OCI-LY1 (cell line): ENCODE measurements at regions not wholly inside any gene's neighbourhood (a gene's known extent, or its start where the extent isn't known, plus 50 kb on each side); places are given as distances from the start of the nearest gene placed in this dataset.

Source experiments
- H2AFZ ChIP-seq: fragments of 200-600 bp; sonication (generic), shearing (Covaris generic); 2 replicates; pipeline ENCODE4 v1.6.0; 2014; ENCODE audit warnings: antibody characterized with exemption, mild to moderate bottlenecking, low read length
- H3F3A ChIP-seq: fragments of 200-600 bp; sonication (generic), shearing (Covaris generic); 2 replicates; pipeline ENCODE4 v1.6.0; 2014; ENCODE audit warnings: mild to moderate bottlenecking, antibody characterized with exemption, low read length, moderate library complexity; ENCODE audit not compliant: insufficient read depth
- H3K27ac ChIP-seq: fragments of 200-600 bp; sonication (generic); 2 replicates; pipeline ENCODE4 v1.5.1; 2014; ENCODE audit warnings: low read length, mixed run types, mild to moderate bottlenecking, low read depth; ENCODE audit not compliant: poor library complexity, severe bottlenecking
- H3K27me3 ChIP-seq: fragments of 200-600 bp; sonication (generic); 2 replicates; pipeline ENCODE4 v1.6.0; 2014; ENCODE audit warnings: antibody characterized with exemption, mild to moderate bottlenecking, low read length, moderate library complexity; ENCODE audit not compliant: insufficient read depth
- H3K36me3 ChIP-seq: fragments of 200-600 bp; sonication (generic); 2 replicates; pipeline ENCODE4 v1.6.1; 2014; ENCODE audit warnings: mild to moderate bottlenecking, antibody characterized with exemption, low read length, moderate library complexity, mixed read lengths; ENCODE audit not compliant: insufficient read depth
- H3K4me1 ChIP-seq: fragments of 200-600 bp; sonication (generic); 2 replicates; pipeline ENCODE4 v1.5.1; 2014; ENCODE audit warnings: mild to moderate bottlenecking, low read length, moderate library complexity; ENCODE audit not compliant: insufficient read depth, severe bottlenecking
- H3K4me2 ChIP-seq: fragments of 200-600 bp; sonication (generic), shearing (Covaris generic); 2 replicates; pipeline ENCODE4 v1.6.1; 2014; ENCODE audit warnings: low read length
- H3K4me3 ChIP-seq: fragments of 200-600 bp; sonication (generic); 2 replicates; pipeline ENCODE4 v1.5.1; 2014; ENCODE audit warnings: low read length, low read depth, mild to moderate bottlenecking, mixed read lengths; ENCODE audit not compliant: poor library complexity, severe bottlenecking
- H3K79me2 ChIP-seq: fragments of 200-600 bp; shearing (Covaris generic); 2 replicates; pipeline ENCODE4 v1.6.1; 2016; ENCODE audit warnings: mixed run types, low read length, mixed read lengths; ENCODE audit not compliant: insufficient read depth
- H3K9ac ChIP-seq: fragments of 200-600 bp; sonication (generic), shearing (Covaris generic); 2 replicates; pipeline ENCODE4 v1.6.1; 2014; ENCODE audit warnings: mild to moderate bottlenecking, low read length, mixed read lengths
- H3K9me2 ChIP-seq: fragments of 200-600 bp; sonication (generic), shearing (Covaris generic); 2 replicates; pipeline ENCODE4 v1.6.1; 2014; ENCODE audit warnings: low read depth, mild to moderate bottlenecking, low read length, mixed read lengths
- H3K9me3 ChIP-seq: fragments of 200-600 bp; shearing (Covaris generic); 2 replicates; pipeline ENCODE4 v1.6.1; 2014; ENCODE audit warnings: low read length, mixed read lengths
- H4K20me1 ChIP-seq: fragments of 200-600 bp; sonication (generic), shearing (Covaris generic); 2 replicates; pipeline ENCODE4 v1.6.0; 2016; ENCODE audit warnings: mild to moderate bottlenecking, low read length; ENCODE audit not compliant: insufficient read depth
- CTCF ChIP-seq: fragments of 200-600 bp; sonication (generic), shearing (Covaris generic); IDR thresholded peaks from 2 replicates; pipeline ENCODE4 v1.5.1; 2017; ENCODE audit warnings: mild to moderate bottlenecking, antibody characterized with exemption, low read length, moderate library complexity, mixed read lengths
- EZH2 ChIP-seq: fragments of 200-600 bp; sonication (generic), shearing (Covaris generic); IDR thresholded peaks from 2 replicates; pipeline ENCODE4 v1.8.0; 2017; ENCODE audit warnings: borderline replicate concordance, mixed run types, mild to moderate bottlenecking, antibody characterized with exemption, low read length, moderate library complexity, mixed read lengths

GRCh38 chr7:16051561-16052255 is 365.2 kb upstream of the MEOX2 start:
- no peak overlapping the region for H3K9ac ChIP-seq
- no peaks in the 10 kb centered on the region for H4K20me1 ChIP-seq
- H3K4me3 ChIP-seq, result no peak overlapping the region
- no peak overlapping the region for H2AFZ ChIP-seq
- no peaks in the 10 kb centered on the region for H3K4me1 ChIP-seq
- no peaks in the 10 kb centered on the region for H3K9me3 ChIP-seq
- H3K79me2 ChIP-seq, result no peaks in the 10 kb centered on the region
- H3K4me2 ChIP-seq, result no peak overlapping the region
- H3K9me2 ChIP-seq, result no peaks in the 10 kb centered on the region
- H3F3A ChIP-seq, result no peaks in the 10 kb centered on the region
- no peaks in the 10 kb centered on the region for H3K36me3 ChIP-seq
- H3K27ac ChIP-seq, result no peak overlapping the region
- no peak for TF ChIP-seq CTCF
- no peak for TF ChIP-seq EZH2
- H3K27me3 ChIP-seq, result no peaks in the 10 kb centered on the region

- no peaks in the 10 kb centered on the region for H3K79me2 ChIP-seq
- H3F3A ChIP-seq, result no peaks in the 10 kb centered on the region
- H2AFZ ChIP-seq, result no peak overlapping the region
- H3K9me3 ChIP-seq, result no peaks in the 10 kb centered on the region
- no peak overlapping the region for H3K27ac ChIP-seq
- H3K36me3 ChIP-seq, result no peaks in the 10 kb centered on the region
- TF ChIP-seq EZH2 (no peak), CTCF (no peak)
- H3K9ac ChIP-seq, result no peak overlapping the region
- H3K4me2 ChIP-seq, result no peak overlapping the region
- no peak overlapping the region for H3K4me3 ChIP-seq
- H3K9me2 ChIP-seq, result no peaks in the 10 kb centered on the region
- H4K20me1 ChIP-seq, result no peaks in the 10 kb centered on the region
- H3K27me3 ChIP-seq, result no peaks in the 10 kb centered on the region
- H3K4me1 ChIP-seq, result no peaks in the 10 kb centered on the region
Measured at GRCh38 chr7:16046041-16046440, 359.6 kb upstream of the MEOX2 start.

GRCh38 chr7:16045296-16045695 is 358.8 kb upstream of the MEOX2 start:
- H2AFZ ChIP-seq, result no peak overlapping the region
- H3K9me3 ChIP-seq, result no peaks in the 10 kb centered on the region
- H3K79me2 ChIP-seq, result no peaks in the 10 kb centered on the region
- H3K4me2 ChIP-seq, result no peak overlapping the region
- no peak for TF ChIP-seq CTCF
- TF ChIP-seq EZH2, result no peak
- no peaks in the 10 kb centered on the region for H3K36me3 ChIP-seq
- H3K27ac ChIP-seq, result no peak overlapping the region
- H3K27me3 ChIP-seq, result no peaks in the 10 kb centered on the region
- H4K20me1 ChIP-seq, result no peaks in the 10 kb centered on the region
- no peaks in the 10 kb centered on the region for H3F3A ChIP-seq
- H3K9me2 ChIP-seq, result no peaks in the 10 kb centered on the region
- no peak overlapping the region for H3K9ac ChIP-seq
- H3K4me3 ChIP-seq, result no peak overlapping the region
- H3K4me1 ChIP-seq, result no peaks in the 10 kb centered on the region
